Hematopoietic multipotent progenitor cell treated with erythropoietin and hydrocortisone succinate and interleukin-3 and kit ligand, for 17 days (in vitro differentiated cells): ENCODE measurements at regions not wholly inside any gene's neighbourhood (a gene's known extent, or its start where the extent isn't known, plus 50 kb on each side); places are given as distances from the start of the nearest gene placed in this dataset.
"Not testable (repeated sequence)": the region's sequence is repeated elsewhere in the genome, so short reads cannot be mapped to it uniquely, and the experiment has no call there.

Experiments
- DNase-seq: peaks from one replicate; pipeline ENCODE4 v3.0.0-alpha.2; 2015; ENCODE audit warnings: low spot score

- no peak for DNase-seq
Observed at GRCh38 chr3:127520993-127521392, 69.5 kb downstream of the TPRA1 start.

GRCh38 chr3:127518456-127519081 lies 72.0 kb downstream of the TPRA1 start:
- no peak for DNase-seq

- no peak for DNase-seq
Observed at GRCh38 chr3:127512256-127512655, 78.3 kb downstream of the TPRA1 start.

- DNase-seq, result no peak
Observed at GRCh38 chr3:127501177-127501576, 89.4 kb downstream of the TPRA1 start.

- no peak for DNase-seq
Observed at GRCh38 chr3:127497676-127498075, 92.9 kb downstream of the TPRA1 start.

- DNase-seq, result no peak
Observed at GRCh38 chr3:127497166-127497565, 93.4 kb downstream of the TPRA1 start.

- no peak for DNase-seq
Observed at GRCh38 chr3:127495821-127496655, 94.5 kb downstream of the TPRA1 start.

- no peak for DNase-seq
Observed at GRCh38 chr3:127493924-127494646, 96.4 kb downstream of the TPRA1 start.

GRCh38 chr3:127492426-127492825 lies 98.1 kb downstream of the TPRA1 start:
- DNase-seq, result no peak

- no peak for DNase-seq
Observed at GRCh38 chr3:127491909-127492308, 98.6 kb downstream of the TPRA1 start.

GRCh38 chr3:127491323-127491722 lies 99.2 kb downstream of the TPRA1 start:
- DNase-seq, result no peak

GRCh38 chr3:127491024-127491305 lies 99.6 kb downstream of the TPRA1 start:
- not testable (repeated sequence) for DNase-seq

GRCh38 chr3:127490271-127491023 lies 100.1 kb downstream of the TPRA1 start:
- DNase-seq, result no peak

GRCh38 chr3:127489357-127489756 lies 101.2 kb downstream of the TPRA1 start:
- DNase-seq, result no peak

- DNase-seq, result no peak
Observed at GRCh38 chr3:127488740-127489139, 101.8 kb downstream of the TPRA1 start.

- no peak for DNase-seq
Observed at GRCh38 chr3:127488141-127488672, 102.3 kb downstream of the TPRA1 start.

GRCh38 chr3:127487196-127487595 lies 103.3 kb downstream of the TPRA1 start:
- no peak for DNase-seq

GRCh38 chr3:127486321-127486944 lies 104.1 kb downstream of the TPRA1 start:
- no peak for DNase-seq

- no peak for DNase-seq
Observed at GRCh38 chr3:127485396-127486170, 105.0 kb downstream of the TPRA1 start.

GRCh38 chr3:127484601-127485388 lies 105.7 kb downstream of the TPRA1 start:
- DNase-seq, result no peak
